H7 (cell line): ENCODE measurements at regions not wholly inside any gene's neighbourhood (a gene's known extent, or its start where the extent isn't known, plus 50 kb on each side); places are given as distances from the start of the nearest gene placed in this dataset.
"Not testable (repeated sequence)": the region's sequence is repeated elsewhere in the genome, so short reads cannot be mapped to it uniquely, and the experiment has no call there.

Experiments used
- DNase-seq: peaks from one replicate; pipeline ENCODE4 v3.0.0; 2012
- H3K27me3 ChIP-seq: 2 replicates; pipeline ENCODE4 v1.6.0; 2011; ENCODE audit warnings: mild to moderate bottlenecking, low read length; ENCODE audit not compliant: control insufficient read depth, insufficient read depth
- H3K36me3 ChIP-seq: replicated peaks from 2 replicates; pipeline ENCODE4 v1.5.1; 2011; ENCODE audit warnings: low read length; ENCODE audit not compliant: control insufficient read depth, insufficient read depth
- H3K4me3 ChIP-seq: 2 replicates; pipeline ENCODE4 v1.5.1; 2011; ENCODE audit warnings: low read depth, mild to moderate bottlenecking, control low read depth, low read length, moderate library complexity; ENCODE audit not compliant: insufficient read depth

GRCh38 chr3:549636-550035 lies 353.1 kb downstream of the CHL1 start:
- H3K27me3 ChIP-seq = no peaks in the 10 kb centered on the region
- DNase-seq = no peak
- no peak overlapping the region for H3K4me3 ChIP-seq
- H3K36me3 ChIP-seq = no peaks in the 10 kb centered on the region

DNA sequence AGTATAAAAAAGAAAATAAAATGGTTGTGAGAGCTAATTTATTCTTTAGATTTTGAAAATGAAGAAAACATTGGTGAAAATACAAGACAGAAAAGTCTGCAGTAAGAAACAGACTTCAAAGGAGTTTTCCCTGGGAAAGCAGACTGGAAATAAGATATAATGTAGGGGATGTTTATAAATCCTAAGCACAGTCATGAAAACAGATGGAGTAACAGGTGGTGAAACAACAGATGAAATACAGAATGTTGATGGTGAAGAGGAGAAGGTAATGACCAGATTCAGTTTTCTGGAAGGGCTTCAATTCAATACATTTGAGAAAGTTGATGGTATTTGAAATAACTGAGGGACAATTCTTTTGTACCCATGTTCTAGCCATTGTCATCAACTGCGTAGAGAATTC lies 353.9 kb downstream of the CHL1 start:
- H3K27me3 ChIP-seq = no peaks in the 10 kb centered on the region
- no peak for DNase-seq
- no peak overlapping the region for H3K4me3 ChIP-seq
- no peaks in the 10 kb centered on the region for H3K36me3 ChIP-seq

GRCh38 chr3:557972-558371 lies 361.4 kb downstream of the CHL1 start:
- no peak for DNase-seq
- Histone ChIP-seq H3K27me3 (no peaks in the 10 kb centered on the region), H3K36me3 (no peaks in the 10 kb centered on the region), H3K4me3 (no peak overlapping the region)

DNA sequence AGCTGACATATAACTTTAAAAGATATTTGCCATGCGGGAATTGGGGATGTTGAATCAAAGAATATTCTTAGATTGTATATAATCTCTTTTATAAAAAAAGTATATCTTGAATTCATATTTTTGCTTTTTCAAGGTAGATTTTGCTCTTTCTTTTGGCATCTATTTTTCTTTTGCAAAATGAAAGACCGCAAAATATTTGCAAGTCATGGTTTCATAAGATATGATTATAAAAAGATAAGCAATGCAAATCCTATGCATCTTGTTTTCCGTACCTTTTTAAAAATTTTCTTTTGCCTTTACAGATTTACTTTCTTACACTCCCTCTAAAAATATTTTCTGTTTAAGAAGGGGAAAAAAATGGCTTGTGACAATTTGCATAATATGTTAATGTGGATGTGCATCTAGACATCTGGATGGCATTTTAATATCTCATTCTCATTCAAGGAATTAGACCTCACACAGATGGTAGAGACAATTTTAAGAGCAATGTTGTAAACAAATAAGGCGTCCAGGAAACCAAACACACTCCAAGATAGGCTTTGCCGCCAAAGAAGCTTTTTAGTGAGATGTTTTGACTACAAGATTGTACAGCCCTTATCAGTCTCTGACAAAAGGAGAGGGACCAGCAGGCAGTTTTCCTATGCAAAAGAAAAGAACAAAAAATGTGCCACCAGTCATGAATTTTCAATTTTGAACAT lies 371.1 kb downstream of the CHL1 start:
- DNase-seq = no peak
- Histone ChIP-seq H3K36me3 (no peaks in the 10 kb centered on the region), H3K4me3 (no peak overlapping the region), H3K27me3 (no peaks in the 10 kb centered on the region)

GRCh38 chr3:579529-579928 lies 383.0 kb downstream of the CHL1 start:
- not testable (repeated sequence) for H3K36me3 ChIP-seq, H3K4me3 ChIP-seq, DNase-seq, H3K27me3 ChIP-seq

GRCh38 chr3:589066-589465 lies 392.5 kb downstream of the CHL1 start:
- H3K4me3 ChIP-seq, H3K27me3 ChIP-seq, DNase-seq, H3K36me3 ChIP-seq: not testable (repeated sequence)

DNA sequence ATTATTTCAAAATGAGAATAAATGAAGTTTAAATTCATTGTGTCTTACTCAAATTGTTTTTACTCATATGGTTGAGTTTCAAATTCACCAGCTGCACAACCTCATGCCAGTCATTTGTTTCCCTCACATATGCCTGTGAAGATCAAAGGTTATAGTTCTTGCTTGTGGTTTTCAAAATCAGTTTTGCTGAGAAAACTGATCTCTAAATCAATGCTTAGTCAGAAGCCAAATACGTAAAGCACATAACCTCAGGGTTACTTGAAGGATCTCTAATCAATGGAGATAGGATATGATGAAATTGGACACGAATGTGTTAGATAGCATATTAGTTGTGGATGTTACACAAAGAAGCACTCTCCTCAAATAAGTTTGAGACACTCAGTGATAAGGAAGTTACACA lies 400.7 kb downstream of the CHL1 start:
- not testable (repeated sequence) for H3K27me3 ChIP-seq, DNase-seq, H3K36me3 ChIP-seq, H3K4me3 ChIP-seq

GRCh38 chr3:597746-598145 lies 401.2 kb downstream of the CHL1 start:
- H3K4me3 ChIP-seq, H3K27me3 ChIP-seq, H3K36me3 ChIP-seq, DNase-seq: not testable (repeated sequence)

GRCh38 chr3:607480-607879 lies 410.9 kb downstream of the CHL1 start:
- not testable (repeated sequence) for H3K36me3 ChIP-seq, H3K27me3 ChIP-seq, H3K4me3 ChIP-seq, DNase-seq

- no peak for DNase-seq
- H3K36me3 ChIP-seq = no peaks in the 10 kb centered on the region
- H3K4me3 ChIP-seq = no peak overlapping the region
- H3K27me3 ChIP-seq = no peaks in the 10 kb centered on the region
Measured at GRCh38 chr3:621714-622113, 425.2 kb downstream of the CHL1 start.

GRCh38 chr3:622314-622713 lies 425.8 kb downstream of the CHL1 start:
- no peaks in the 10 kb centered on the region for H3K36me3 ChIP-seq
- H3K27me3 ChIP-seq = no peaks in the 10 kb centered on the region
- DNase-seq = no peak
- no peak overlapping the region for H3K4me3 ChIP-seq

DNA sequence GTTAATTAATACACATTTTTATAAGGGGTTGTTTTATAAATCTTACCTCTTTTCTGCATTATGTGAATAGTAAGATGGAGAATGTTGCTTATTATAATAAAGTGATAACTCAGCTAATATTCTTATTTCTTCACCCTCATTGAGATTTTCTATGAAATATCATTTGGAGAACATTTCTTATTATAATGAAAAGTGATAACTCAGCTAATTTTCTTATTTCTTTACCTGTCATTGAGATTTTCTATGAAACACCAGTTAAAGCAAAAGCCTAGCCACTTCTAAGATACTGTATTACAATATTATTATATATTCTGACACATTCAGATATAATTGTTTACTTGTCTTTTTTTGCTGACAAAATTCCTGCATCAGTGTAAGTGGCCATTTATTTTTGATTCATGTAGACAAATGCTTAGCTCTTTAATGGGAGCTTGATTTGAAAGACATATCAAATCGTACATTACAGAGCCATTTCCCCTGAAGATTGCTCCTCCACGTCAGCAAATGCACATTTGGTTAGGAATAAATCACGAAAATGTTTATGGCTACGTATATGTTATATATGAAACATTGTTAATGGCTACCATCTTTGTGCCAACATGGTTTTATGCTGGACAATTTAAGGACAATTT lies 427.5 kb downstream of the CHL1 start:
- no peaks in the 10 kb centered on the region for H3K27me3 ChIP-seq
- DNase-seq = no peak
- H3K36me3 ChIP-seq = no peaks in the 10 kb centered on the region
- no peak overlapping the region for H3K4me3 ChIP-seq

DNA sequence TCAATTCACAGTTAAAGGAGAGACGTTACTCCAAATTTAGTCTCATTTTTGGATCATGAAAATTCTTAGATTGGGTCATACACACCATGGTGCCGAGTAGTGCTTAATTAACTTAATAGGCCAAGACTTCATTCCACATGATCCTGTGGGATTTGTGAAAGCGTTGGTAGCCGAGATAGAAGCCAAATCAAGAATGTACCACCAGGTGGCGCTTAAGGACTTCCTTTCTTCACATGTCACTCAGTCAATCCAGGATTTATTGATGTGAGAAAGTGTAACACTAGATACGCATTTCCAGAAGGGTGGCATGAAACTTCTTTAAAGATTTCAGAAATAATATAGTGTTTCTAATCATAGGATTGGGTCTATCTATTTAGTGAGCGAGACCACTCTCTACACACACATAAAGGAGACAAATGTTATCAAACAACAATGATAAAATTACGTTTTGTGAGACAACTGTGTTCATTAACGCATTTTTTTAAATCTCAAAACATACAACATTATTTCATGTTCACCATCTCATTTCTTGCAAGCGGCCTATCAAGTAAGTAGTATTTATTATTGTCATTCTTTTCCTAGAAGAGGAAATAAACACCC lies 436.1 kb downstream of the CHL1 start:
- Histone ChIP-seq H3K4me3 (no peak overlapping the region), H3K27me3 (no peaks in the 10 kb centered on the region; the same call in 1 of the 2 replicates), H3K36me3 (no peaks in the 10 kb centered on the region)
- DNase-seq = peak; percentile 1

DNA sequence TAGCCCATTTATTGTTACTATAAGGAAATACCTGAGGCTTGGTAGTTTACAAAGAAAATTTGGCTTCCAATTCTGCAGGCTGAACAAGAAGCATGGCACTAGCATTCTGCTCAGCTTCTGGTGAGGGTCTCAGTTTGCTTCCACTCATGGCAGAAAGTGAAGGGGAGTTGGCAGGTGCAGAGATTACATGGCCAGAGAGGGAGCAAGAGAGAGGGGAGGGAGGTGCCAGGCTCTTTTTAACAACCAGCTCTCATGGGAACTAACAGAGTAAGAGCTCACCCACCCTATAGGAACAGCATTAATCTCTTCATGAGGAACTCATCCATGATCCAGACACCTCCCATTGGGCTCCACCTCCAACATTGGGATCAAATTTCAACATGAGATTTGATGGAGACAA lies 437.9 kb downstream of the CHL1 start:
- DNase-seq = no peak
- H3K4me3 ChIP-seq = no peak overlapping the region
- H3K27me3 ChIP-seq = no peaks in the 10 kb centered on the region; the same call in 1 of the 2 replicates
- H3K36me3 ChIP-seq = no peaks in the 10 kb centered on the region

GRCh38 chr3:635393-635792 lies 438.8 kb downstream of the CHL1 start:
- DNase-seq = no peak
- no peaks in the 10 kb centered on the region; the same call in 1 of the 2 replicates for H3K27me3 ChIP-seq
- H3K36me3 ChIP-seq = no peaks in the 10 kb centered on the region
- H3K4me3 ChIP-seq = no peak overlapping the region
